Body of pancreas (tissue), 4 donors: ENCODE measurements at regions not wholly inside any gene's neighbourhood (a gene's known extent, or its start where the extent isn't known, plus 50 kb on each side); places are given as distances from the start of the nearest gene placed in this dataset.
"Not testable (repeated sequence)": the region's sequence is repeated elsewhere in the genome, so short reads cannot be mapped to it uniquely, and the experiment has no call there.

Source experiments
- ATAC-seq: fragments of 150-250 bp; one replicate; pipeline ENCODE4 v1.9.1; 2016
- DNase-seq, 4 donors: peaks; one replicate each; pipeline ENCODE4 v3.0.0-alpha.2; 2019
- H3K27ac ChIP-seq, 4 donors: fragments of 200-600 bp; sonication (generic); 1 replicate in 3 of 4; 2 replicates in 1 of 4; pipeline versions ENCODE4 v1.5.1 to v1.6.1; 2016 to 2019; ENCODE audit warnings: mild to moderate bottlenecking in 1 of 4, mixed read lengths in 1 of 4, moderate library complexity in 1 of 4
- H3K27me3 ChIP-seq, 2 donors: fragments of 200-600 bp; sonication (generic); one replicate each; pipeline ENCODE4 v1.6.0; 2016; ENCODE audit warnings: mild to moderate bottlenecking in 1 of 2
- H3K36me3 ChIP-seq, 2 donors: fragments of 200-600 bp; sonication (generic); replicated peaks in 1 of 2; 2 replicates each; pipeline ENCODE4 v1.5.1; 2016; ENCODE audit warnings: low read depth in 2 of 2; ENCODE audit not compliant: insufficient read depth in 1 of 2
- H3K4me1 ChIP-seq: fragments of 200-600 bp; sonication (generic); one replicate; pipeline ENCODE4 v1.6.0; 2016
- H3K4me3 ChIP-seq, 2 donors: fragments of 200-600 bp; sonication (generic); 1 replicate in 1 of 2; 2 replicates in 1 of 2; pipeline ENCODE4 v1.5.1; 2016 to 2019
- H3K9me3 ChIP-seq, 3 donors: fragments of 200-600 bp; sonication (generic); 1 replicate in 2 of 3; 2 replicates in 1 of 3; pipeline ENCODE4 v1.5.1; 2016
- POLR2A ChIP-seq, 3 donors: fragments of 450-650 bp; IDR thresholded peaks; one replicate each; pipeline ENCODE4 v1.6.1; 2016; ENCODE audit warnings: antibody characterized with exemption in 3 of 3, mild to moderate bottlenecking in 2 of 3
- WGBS, 2 donors: methylation state at CpG; one replicate each; pipeline ENCODE4 v1.1.5; 2017; 5-methylcytosine and 5-hydroxymethylcytosine counted together
- intact Hi-C: fragments of 100-400 bp; cut with DNase I; formaldehyde crosslinking; loops from one replicate; pipeline ENCODE4 v1.15.1; 2023
- TF ChIP-seq, protein P1 (sequence below), 7 experiments: fragments of 450-650 bp in 4 of 7; fragments of 200-600 bp in 3 of 7; sonication (generic) in 3 of 7; IDR thresholded peaks; one replicate each; pipeline ENCODE4 v1.5.1; 2016 to 2019; ENCODE audit warnings: antibody characterized with exemption in 7 of 7

DNA sequence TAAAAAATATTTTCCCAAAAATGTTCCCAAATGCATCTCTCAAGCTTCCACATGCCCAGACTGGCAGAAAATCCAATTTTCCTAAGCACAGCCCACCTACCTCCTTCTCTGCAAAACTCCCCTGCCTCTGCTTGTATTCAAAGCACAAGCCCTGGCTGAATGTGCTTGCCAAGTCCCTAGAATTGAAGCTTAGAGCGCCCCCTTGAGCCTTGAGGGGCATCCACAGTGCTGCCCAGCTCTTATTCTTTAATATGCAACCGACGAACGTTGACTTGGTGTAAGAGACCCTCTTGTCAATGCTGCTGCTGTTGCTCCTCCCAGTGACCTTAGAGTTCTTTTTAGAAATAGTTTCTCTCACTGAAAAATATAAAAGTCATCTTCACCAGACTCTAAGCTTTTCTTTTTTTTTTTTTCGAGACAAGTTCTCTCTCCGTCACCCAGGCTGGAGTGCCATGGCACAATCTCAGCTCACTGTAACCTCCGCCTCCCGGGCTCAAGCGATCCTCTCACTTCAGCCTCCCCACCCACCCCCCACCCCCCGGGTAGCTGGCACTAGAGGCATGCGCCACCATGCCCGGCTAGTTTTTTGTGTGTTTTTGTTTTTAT lies 63.5 kb upstream of the CAPRIN1 start:
- Histone ChIP-seq H3K36me3 (no peaks in the 10 kb centered on the region), H3K27ac (no peak overlapping the region), H3K9me3 (no peaks in the 10 kb centered on the region), H3K4me3 (no peak overlapping the region), H3K4me1 (no peaks in the 10 kb centered on the region), H3K27me3 (no peaks in the 10 kb centered on the region)
- peak; percentile 66 to 80 (median 74) for DNase-seq
- TF ChIP-seq, protein P1, sequence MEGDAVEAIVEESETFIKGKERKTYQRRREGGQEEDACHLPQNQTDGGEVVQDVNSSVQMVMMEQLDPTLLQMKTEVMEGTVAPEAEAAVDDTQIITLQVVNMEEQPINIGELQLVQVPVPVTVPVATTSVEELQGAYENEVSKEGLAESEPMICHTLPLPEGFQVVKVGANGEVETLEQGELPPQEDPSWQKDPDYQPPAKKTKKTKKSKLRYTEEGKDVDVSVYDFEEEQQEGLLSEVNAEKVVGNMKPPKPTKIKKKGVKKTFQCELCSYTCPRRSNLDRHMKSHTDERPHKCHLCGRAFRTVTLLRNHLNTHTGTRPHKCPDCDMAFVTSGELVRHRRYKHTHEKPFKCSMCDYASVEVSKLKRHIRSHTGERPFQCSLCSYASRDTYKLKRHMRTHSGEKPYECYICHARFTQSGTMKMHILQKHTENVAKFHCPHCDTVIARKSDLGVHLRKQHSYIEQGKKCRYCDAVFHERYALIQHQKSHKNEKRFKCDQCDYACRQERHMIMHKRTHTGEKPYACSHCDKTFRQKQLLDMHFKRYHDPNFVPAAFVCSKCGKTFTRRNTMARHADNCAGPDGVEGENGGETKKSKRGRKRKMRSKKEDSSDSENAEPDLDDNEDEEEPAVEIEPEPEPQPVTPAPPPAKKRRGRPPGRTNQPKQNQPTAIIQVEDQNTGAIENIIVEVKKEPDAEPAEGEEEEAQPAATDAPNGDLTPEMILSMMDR (IDR thresholded peaks at IDR 0.05), result peak; percentile 48 to 86 (median 58)
- no peak for TF ChIP-seq POLR2A (IDR thresholded peaks at IDR 0.05)
- peak; percentile 55 for ATAC-seq
- WGBS, 2 donors, result 38 to 53% methylated on average over 12 of the region's 12 CpGs
- intact Hi-C loops, result no loop called here

DNA sequence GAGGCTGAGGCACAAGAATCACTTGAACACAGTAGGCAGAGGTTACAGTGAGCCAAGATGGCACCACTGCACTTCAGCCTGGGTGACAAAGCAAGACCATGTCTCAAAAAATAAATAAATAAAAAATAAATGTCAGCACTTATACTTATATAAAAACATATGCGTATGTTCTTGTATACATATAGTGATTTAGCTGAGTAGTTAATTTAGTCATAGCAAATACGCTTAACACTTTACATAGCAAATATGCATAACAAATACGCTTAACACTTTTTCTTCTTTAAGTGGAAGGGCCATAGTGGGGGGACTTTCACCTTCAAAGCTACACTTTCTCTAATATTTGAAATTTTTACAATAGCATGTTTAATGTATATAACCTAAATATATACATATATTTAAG lies 64.0 kb upstream of the CAPRIN1 start:
- H3K9me3 ChIP-seq, result no peaks in the 10 kb centered on the region
- TF ChIP-seq, protein P1 (IDR thresholded peaks at IDR 0.05), result no peak
- TF ChIP-seq POLR2A (IDR thresholded peaks at IDR 0.05), result no peak
- no peaks in the 10 kb centered on the region for H3K4me1 ChIP-seq
- 58 to 71% methylated on average over 3 of the region's 3 CpGs for WGBS, 2 donors
- no peaks in the 10 kb centered on the region for H3K27me3 ChIP-seq
- H3K27ac ChIP-seq, result no peak overlapping the region
- DNase-seq, result no peak
- intact Hi-C loops, result no loop called here
- no peaks in the 10 kb centered on the region for H3K36me3 ChIP-seq
- H3K4me3 ChIP-seq, result no peak overlapping the region
- no peak for ATAC-seq

DNA sequence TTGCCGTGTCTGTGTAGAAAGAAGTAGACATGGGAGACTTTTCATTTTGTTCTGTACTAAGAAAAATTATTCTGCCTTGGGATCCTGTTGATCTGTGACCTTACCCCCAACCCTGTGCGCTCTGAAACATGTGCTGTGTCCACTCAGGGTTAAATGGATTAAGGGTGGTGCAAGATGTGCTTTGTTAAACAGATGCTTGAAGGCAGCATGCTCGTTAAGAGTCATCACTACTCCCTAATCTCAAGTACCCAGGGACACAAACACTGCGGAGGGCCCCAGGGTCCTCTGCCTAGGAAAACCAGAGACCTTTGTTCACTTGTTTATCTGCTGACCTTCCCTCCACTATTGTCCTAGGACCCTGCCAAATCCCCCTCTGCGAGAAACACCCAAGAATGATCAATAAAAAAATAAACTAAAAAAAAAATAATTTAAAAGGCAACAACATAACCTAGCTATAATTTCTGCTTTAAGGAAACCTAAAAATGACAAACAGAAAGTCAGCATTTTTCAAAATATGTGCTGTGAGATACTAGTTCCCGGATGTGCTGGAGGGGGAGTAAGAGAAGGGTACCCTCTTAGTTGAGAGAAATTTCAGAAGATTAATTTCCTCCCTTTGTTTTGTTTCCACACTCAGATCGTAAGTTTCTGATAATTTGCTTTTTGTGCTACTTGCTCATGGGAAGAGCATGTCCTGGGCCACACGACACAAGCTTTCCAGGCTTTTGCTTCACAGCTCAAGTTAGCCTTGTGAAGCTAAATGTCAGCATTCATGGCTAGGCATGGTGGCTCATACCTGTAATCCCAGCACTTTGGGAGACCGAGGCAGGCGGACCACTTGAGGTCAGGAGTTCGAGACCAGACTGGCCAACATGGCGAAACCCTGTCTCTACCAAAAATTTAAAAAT lies 64.7 kb upstream of the CAPRIN1 start:
- intact Hi-C loops, ATAC-seq, H3K36me3 ChIP-seq, DNase-seq, H3K27me3 ChIP-seq, H3K4me1 ChIP-seq, H3K4me3 ChIP-seq, H3K9me3 ChIP-seq, H3K27ac ChIP-seq: not testable (repeated sequence)
- 65 to 67% methylated on average over 12 of the region's 12 CpGs for WGBS, 2 donors

DNA sequence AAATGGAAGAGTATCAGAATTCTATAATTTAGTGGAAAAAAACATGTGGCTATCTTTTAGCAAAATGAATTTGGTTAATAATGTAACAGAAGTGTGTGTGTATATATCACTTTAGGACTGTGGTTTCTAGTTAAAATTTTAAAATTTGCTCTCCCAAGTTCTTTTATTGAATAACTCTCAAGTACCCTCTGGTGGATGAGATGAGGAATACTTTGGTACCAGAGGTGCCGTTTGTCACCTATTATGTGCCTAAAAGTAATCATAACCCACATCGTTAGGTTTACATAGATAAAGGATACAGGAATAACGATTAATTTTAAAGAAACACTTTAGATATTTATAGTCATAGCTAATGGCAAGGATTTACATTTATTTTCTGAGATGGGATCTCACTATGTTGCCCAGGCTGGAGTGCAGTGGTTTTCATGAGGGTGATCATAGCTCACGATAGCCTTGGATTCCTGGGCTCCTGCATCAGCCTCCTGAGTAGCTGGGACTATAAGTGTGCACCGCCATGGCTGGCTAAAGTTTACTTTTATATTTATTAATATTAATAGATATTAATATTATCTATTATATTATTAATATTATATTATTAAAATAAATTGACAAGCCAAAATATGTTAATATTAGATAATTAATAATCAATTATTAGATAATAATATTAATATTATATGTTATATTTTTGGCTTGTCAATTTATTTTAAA lies 66.7 kb upstream of the CAPRIN1 start:
- H3K4me3 ChIP-seq, result no peak overlapping the region
- 74 to 77% methylated on average over 5 of the region's 5 CpGs for WGBS, 2 donors
- DNase-seq, result no peak
- TF ChIP-seq, protein P1 (IDR thresholded peaks at IDR 0.05), result no peak
- TF ChIP-seq POLR2A (IDR thresholded peaks at IDR 0.05), result no peak
- no peak for ATAC-seq
- H3K27me3 ChIP-seq, result no peaks in the 10 kb centered on the region
- H3K36me3 ChIP-seq, result no peaks in the 10 kb centered on the region
- no peak overlapping the region for H3K27ac ChIP-seq
- intact Hi-C loops, result no loop called here
- no peaks in the 10 kb centered on the region for H3K4me1 ChIP-seq
- no peaks in the 10 kb centered on the region for H3K9me3 ChIP-seq

DNA sequence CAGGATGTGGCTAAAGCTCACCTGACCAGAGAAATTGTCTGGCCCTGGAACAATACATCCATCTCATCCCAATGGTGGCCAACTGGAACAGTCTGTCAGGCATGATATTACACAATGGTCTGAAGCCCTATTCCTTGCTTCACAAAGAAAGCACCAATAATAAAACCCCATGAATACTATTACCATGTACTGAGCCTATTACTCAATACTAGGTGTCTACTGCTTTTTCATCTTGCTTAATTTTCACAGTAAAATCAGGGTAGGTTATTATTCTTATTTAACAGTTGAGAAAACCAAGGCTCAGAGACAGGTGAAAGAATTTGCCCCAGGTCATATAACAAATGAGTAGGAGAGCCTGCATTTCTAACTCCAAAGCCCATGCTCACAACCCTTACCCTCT lies 68.9 kb upstream of the CAPRIN1 start:
- TF ChIP-seq, protein P1 (IDR thresholded peaks at IDR 0.05), result no peak
- no peak for TF ChIP-seq POLR2A (IDR thresholded peaks at IDR 0.05)
- ATAC-seq (no peak), DNase-seq (no peak)
- Histone ChIP-seq H3K36me3 (no peaks in the 10 kb centered on the region), H3K4me1 (no peaks in the 10 kb centered on the region), H3K27ac (no peak overlapping the region), H3K9me3 (no peaks in the 10 kb centered on the region), H3K27me3 (no peaks in the 10 kb centered on the region), H3K4me3 (no peak overlapping the region)
- intact Hi-C loops, result no loop called here
